Thoracic aorta (tissue), 2 donors: ENCODE measurements at regions not wholly inside any gene's neighbourhood (a gene's known extent, or its start where the extent isn't known, plus 50 kb on each side); places are given as distances from the start of the nearest gene placed in this dataset.

Source experiments
- ATAC-seq: fragments of 150-250 bp; one replicate; pipeline ENCODE4 v1.8.0; 2017; ENCODE audit warnings: low read depth; ENCODE audit not compliant: insufficient number of reproducible peaks, low FRiP score
- DNase-seq: peaks from one replicate; pipeline ENCODE4 v3.0.0-alpha.2; 2020; ENCODE audit warnings: low spot score
- H3K27ac ChIP-seq, 2 donors: fragments of 200-600 bp; sonication (generic); 1 replicate in 1 of 2; 2 replicates in 1 of 2; pipeline ENCODE4 v1.5.1; 2016; ENCODE audit warnings: mild to moderate bottlenecking in 2 of 2, moderate library complexity in 2 of 2
- H3K27me3 ChIP-seq: fragments of 200-600 bp; sonication (generic); replicated peaks from 2 replicates; pipeline ENCODE4 v1.6.0; 2016; ENCODE audit warnings: mild to moderate bottlenecking; ENCODE audit not compliant: insufficient read depth
- H3K36me3 ChIP-seq: fragments of 200-600 bp; sonication (generic); one replicate; pipeline ENCODE4 v1.5.1; 2016
- H3K4me1 ChIP-seq, 2 donors: fragments of 200-600 bp; sonication (generic); 1 replicate in 1 of 2; 2 replicates in 1 of 2; pipeline versions ENCODE4 v1.5.1 to v1.6.0; 2016; ENCODE audit warnings: low read depth in 2 of 2, mild to moderate bottlenecking in 1 of 2; ENCODE audit not compliant: control insufficient read depth in 1 of 2
- H3K4me3 ChIP-seq: fragments of 200-600 bp; sonication (generic); 2 replicates; pipeline ENCODE4 v1.5.1; 2016; ENCODE audit warnings: mild to moderate bottlenecking
- H3K9me3 ChIP-seq: fragments of 200-600 bp; sonication (generic); 2 replicates; pipeline ENCODE4 v1.5.1; 2016
- TF ChIP-seq, protein P1 (sequence below): fragments of 200-600 bp; sonication (generic); IDR thresholded peaks from one replicate; pipeline ENCODE4 v1.5.1; 2019; ENCODE audit warnings: antibody characterized with exemption

DNA sequence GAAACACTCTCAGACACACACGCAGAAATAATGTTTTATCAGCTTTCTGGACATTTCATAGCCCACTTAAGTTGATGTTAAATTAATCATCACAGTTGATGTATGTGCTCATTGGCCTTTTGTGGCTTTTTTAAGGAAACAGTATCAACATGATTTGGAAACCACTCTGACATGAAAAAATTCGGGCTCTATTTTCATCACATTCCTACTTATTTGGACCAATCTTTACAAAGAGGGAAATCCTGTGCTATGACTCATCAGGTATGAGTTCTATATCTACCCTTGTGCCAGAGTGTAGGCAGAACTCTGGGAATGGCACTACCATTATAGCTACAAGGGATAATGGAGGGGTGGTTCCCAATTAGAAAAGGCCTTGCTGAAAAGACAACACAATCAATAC is 388.4 kb upstream of the PTGER4 start:
- Histone ChIP-seq H3K4me1 (no peaks in the 10 kb centered on the region), H3K9me3 (no peaks in the 10 kb centered on the region), H3K27me3 (no peaks in the 10 kb centered on the region), H3K36me3 (no peaks in the 10 kb centered on the region), H3K27ac (no peak overlapping the region), H3K4me3 (no peak overlapping the region)
- ATAC-seq (no peak), DNase-seq (no peak)
- TF ChIP-seq, protein P1, sequence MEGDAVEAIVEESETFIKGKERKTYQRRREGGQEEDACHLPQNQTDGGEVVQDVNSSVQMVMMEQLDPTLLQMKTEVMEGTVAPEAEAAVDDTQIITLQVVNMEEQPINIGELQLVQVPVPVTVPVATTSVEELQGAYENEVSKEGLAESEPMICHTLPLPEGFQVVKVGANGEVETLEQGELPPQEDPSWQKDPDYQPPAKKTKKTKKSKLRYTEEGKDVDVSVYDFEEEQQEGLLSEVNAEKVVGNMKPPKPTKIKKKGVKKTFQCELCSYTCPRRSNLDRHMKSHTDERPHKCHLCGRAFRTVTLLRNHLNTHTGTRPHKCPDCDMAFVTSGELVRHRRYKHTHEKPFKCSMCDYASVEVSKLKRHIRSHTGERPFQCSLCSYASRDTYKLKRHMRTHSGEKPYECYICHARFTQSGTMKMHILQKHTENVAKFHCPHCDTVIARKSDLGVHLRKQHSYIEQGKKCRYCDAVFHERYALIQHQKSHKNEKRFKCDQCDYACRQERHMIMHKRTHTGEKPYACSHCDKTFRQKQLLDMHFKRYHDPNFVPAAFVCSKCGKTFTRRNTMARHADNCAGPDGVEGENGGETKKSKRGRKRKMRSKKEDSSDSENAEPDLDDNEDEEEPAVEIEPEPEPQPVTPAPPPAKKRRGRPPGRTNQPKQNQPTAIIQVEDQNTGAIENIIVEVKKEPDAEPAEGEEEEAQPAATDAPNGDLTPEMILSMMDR = no peak

DNA sequence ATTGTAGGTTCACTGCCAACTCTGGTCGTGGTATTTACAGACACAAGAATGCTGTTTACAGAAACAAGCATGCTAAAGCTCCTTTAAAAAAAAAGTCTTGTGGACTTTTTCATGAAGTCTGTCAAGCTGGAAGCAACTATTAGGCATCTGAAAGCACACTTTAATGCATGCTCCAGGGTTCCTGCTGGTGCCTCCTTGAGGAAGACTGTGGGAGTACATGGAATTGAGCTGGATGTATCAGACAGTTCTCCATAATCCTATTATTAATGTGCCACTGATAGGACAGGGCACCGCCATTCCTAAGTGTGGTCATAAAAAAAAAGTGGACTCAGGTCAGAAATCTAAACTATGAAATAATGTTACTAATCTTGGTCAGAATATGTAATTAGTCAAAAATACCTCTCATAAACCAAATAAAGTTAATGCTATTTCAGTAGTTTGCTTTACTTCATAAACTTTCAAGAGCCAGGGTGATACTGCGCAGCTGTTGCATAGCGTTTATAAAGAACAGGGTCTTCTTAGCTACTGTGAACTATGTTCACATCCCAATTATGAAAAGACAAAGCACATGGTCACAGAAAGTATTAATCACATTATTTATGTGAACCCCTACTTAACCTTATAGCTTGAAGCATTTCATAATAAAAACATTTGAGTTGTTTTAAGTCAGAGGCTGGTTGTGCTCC is 390.8 kb upstream of the PTGER4 start:
- Histone ChIP-seq H3K9me3 (no peaks in the 10 kb centered on the region), H3K27ac (no peak overlapping the region), H3K4me3 (no peak overlapping the region), H3K36me3 (no peaks in the 10 kb centered on the region), H3K4me1 (no peaks in the 10 kb centered on the region), H3K27me3 (no peaks in the 10 kb centered on the region)
- DNase-seq (no peak), ATAC-seq (no peak)
- TF ChIP-seq, protein P1 = no peak

DNA sequence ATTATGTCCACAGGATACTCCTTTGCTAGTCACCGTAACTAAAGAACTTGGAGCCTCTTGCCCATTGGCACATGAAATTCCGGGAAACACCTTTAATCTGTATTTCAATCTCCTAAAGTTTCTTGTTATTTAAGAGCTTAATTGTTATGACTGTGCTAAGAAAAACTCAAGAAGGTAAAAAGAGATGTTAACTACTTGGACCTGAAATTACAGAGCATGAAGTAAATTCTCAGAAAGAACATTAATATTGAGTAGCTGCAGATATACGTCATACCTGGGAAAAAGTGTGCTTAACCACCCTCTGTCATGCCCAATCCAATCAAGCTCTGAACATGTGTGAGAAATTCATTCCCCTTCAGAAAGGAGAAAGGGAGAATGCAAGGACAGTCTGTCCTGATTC is 394.9 kb upstream of the PTGER4 start:
- ATAC-seq = no peak

DNA sequence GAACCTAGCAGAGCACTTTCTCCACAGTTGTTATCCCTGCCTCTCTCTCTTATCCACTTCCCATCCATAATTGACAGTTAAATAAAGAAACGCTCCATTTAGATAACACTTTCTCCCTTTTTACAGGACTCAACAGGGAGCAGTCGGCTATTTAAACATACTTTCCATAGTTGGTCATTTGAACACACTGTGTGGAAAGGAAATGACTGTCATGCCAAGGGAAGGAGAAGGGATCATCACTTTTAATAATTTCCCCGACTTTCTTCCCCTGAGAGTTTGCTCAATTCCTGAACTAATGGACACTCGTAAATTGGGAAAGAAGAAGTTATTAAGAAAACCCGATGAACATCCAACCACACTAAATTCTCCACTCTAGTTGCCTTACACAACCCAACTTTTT is 400.8 kb upstream of the PTGER4 start:
- no peaks in the 10 kb centered on the region for H3K9me3 ChIP-seq
- TF ChIP-seq, protein P1 = no peak
- no peaks in the 10 kb centered on the region for H3K27me3 ChIP-seq
- H3K4me1 ChIP-seq = no peaks in the 10 kb centered on the region
- ATAC-seq = no peak
- no peak for DNase-seq
- H3K36me3 ChIP-seq = no peaks in the 10 kb centered on the region
- no peak overlapping the region for H3K27ac ChIP-seq
- no peak overlapping the region for H3K4me3 ChIP-seq

More for the DNA sequence above, 394.9 kb upstream of the PTGER4 start:
- H3K4me3 ChIP-seq = no peak overlapping the region
- H3K4me1 ChIP-seq = no peaks in the 10 kb centered on the region
- H3K27me3 ChIP-seq = no peaks in the 10 kb centered on the region
- H3K36me3 ChIP-seq = no peaks in the 10 kb centered on the region
- H3K9me3 ChIP-seq = no peaks in the 10 kb centered on the region
- TF ChIP-seq, protein P1 = no peak
- H3K27ac ChIP-seq = no peak overlapping the region
- DNase-seq = no peak

DNA sequence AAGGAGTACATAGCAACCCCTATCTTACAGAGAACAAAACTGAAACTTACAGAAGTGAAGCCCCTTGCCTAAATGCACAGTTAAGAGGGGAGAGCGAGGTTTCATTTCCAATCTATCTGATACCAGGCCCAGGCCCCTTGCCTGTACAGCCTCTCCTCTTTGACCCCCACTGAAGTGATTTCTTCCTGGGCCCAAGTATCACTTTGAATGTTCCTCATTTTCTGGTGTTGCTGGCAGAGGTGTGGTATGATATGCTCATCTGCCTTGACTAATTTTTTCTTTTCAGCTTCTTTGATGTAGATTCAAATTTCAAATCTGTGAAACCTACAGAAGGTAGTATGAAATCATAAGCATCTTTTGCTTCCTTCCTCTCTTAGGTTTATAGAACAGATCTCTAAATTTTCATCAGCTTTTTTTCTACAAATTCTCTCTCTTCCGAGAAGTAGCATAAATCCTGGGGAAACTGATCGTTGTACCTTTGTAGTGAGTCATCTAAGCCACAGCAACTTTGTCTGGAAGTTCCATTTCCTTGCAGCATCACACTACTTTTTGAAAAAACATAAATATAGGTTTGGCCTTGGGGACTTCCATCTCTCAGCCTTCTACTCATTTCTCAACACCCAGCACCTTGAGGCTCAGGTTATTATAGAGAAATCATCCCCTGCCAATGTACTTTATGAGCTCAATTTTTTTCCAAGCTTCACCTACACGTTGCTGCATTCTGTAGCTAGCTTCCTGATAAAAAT is 402.4 kb upstream of the PTGER4 start:
- no peaks in the 10 kb centered on the region for H3K36me3 ChIP-seq
- ATAC-seq (no peak), DNase-seq (no peak)
- H3K9me3 ChIP-seq = no peaks in the 10 kb centered on the region
- no peaks in the 10 kb centered on the region for H3K27me3 ChIP-seq
- H3K27ac ChIP-seq = no peak overlapping the region
- H3K4me1 ChIP-seq = no peaks in the 10 kb centered on the region
- H3K4me3 ChIP-seq = no peak overlapping the region
- TF ChIP-seq, protein P1 = no peak
